NCI-H2171 (cell line): ENCODE measurements at regions not wholly inside any gene's neighbourhood (a gene's known extent, or its start where the extent isn't known, plus 50 kb on each side); places are given as distances from the start of the nearest gene placed in this dataset.
"Not testable (repeated sequence)": the region's sequence is repeated elsewhere in the genome, so short reads cannot be mapped to it uniquely, and the experiment has no call there.

Experiments
- DNase-seq: peaks from one replicate; lab custom pipeline; 2025; lab: John Stamatoyannopoulos, UW

GRCh38 chr13:21228738-21229137 is 52.3 kb downstream of the MRPL57 start:
- no peak for DNase-seq

- DNase-seq, result no peak
Measured at GRCh38 chr13:21229241-21230024, 53.0 kb downstream of the MRPL57 start.

- no peak for DNase-seq
Measured at GRCh38 chr13:21230516-21230915, 54.1 kb downstream of the MRPL57 start.

- DNase-seq, result no peak
Measured at GRCh38 chr13:21231426-21231940, 55.0 kb downstream of the MRPL57 start.

- no peak for DNase-seq
Measured at GRCh38 chr13:21232196-21232595, 55.7 kb downstream of the MRPL57 start.

- DNase-seq, result no peak
Measured at GRCh38 chr13:21232599-21232998, 56.1 kb downstream of the MRPL57 start.

- no peak for DNase-seq
Measured at GRCh38 chr13:21233086-21233485, 56.6 kb downstream of the MRPL57 start.

- no peak for DNase-seq
Measured at GRCh38 chr13:21234526-21234925, 58.1 kb downstream of the MRPL57 start.

GRCh38 chr13:21235174-21235573 is 58.7 kb downstream of the MRPL57 start:
- no peak for DNase-seq

- DNase-seq, result no peak
Measured at GRCh38 chr13:21237081-21237480, 60.6 kb downstream of the MRPL57 start.

GRCh38 chr13:21238267-21238666 is 61.8 kb downstream of the MRPL57 start:
- DNase-seq, result no peak

- DNase-seq, result no peak
Measured at GRCh38 chr13:21240586-21240985, 64.1 kb downstream of the MRPL57 start.

- no peak for DNase-seq
Measured at GRCh38 chr13:21242236-21242635, 65.8 kb downstream of the MRPL57 start.

- DNase-seq, result no peak
Measured at GRCh38 chr13:21243045-21243897, 66.8 kb downstream of the MRPL57 start.

GRCh38 chr13:21243898-21244184 is 67.4 kb downstream of the MRPL57 start:
- DNase-seq, result not testable (repeated sequence)

- DNase-seq, result no peak
Measured at GRCh38 chr13:21246761-21247452, 70.4 kb downstream of the MRPL57 start.

GRCh38 chr13:21256351-21256761 is 79.9 kb downstream of the MRPL57 start:
- no peak for DNase-seq

GRCh38 chr13:21256891-21257290 is 80.4 kb downstream of the MRPL57 start:
- no peak for DNase-seq

- DNase-seq, result no peak
Measured at GRCh38 chr13:21259571-21260455, 83.4 kb downstream of the MRPL57 start.

- DNase-seq, result not testable (repeated sequence)
Measured at GRCh38 chr13:21260561-21261290, 84.3 kb downstream of the MRPL57 start.
